ENCODE measurements at regions not wholly inside any gene's neighbourhood (a gene's known extent, or its start where the extent isn't known, plus 50 kb on each side); places are given as distances from the start of the nearest gene placed in this dataset.

DNA sequence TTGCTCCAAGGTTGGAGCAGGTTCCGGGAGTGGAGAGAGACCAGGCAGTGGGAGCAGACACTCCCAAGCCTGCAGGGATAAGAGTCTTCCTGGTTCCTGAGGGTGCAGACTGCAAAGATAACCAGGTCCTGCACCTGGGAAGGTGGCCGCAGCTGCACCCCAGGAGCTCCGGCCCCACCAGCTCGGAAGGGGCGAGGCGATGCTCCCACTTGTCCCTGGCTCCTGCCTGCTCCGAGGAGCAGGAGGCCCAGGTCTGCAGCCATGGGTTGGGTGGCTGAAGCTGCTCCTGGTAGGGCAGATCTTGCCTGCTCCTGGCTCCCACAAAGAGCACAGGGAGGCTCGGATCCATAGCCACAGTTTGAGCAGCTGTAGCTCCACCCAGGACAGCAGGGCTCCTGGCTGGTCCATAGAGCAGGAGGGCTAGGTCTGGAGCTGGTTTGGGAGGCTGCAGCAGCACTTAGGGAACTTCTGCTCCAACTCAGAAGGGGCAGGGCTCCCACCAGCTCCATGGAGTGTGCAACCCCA lies 251.6 kb upstream of the GPC6 start:
- TF ChIP-seq, protein P1, sequence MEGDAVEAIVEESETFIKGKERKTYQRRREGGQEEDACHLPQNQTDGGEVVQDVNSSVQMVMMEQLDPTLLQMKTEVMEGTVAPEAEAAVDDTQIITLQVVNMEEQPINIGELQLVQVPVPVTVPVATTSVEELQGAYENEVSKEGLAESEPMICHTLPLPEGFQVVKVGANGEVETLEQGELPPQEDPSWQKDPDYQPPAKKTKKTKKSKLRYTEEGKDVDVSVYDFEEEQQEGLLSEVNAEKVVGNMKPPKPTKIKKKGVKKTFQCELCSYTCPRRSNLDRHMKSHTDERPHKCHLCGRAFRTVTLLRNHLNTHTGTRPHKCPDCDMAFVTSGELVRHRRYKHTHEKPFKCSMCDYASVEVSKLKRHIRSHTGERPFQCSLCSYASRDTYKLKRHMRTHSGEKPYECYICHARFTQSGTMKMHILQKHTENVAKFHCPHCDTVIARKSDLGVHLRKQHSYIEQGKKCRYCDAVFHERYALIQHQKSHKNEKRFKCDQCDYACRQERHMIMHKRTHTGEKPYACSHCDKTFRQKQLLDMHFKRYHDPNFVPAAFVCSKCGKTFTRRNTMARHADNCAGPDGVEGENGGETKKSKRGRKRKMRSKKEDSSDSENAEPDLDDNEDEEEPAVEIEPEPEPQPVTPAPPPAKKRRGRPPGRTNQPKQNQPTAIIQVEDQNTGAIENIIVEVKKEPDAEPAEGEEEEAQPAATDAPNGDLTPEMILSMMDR (conservative IDR thresholded peaks at IDR 0.05; ENCODE audit: low read depth, low read length), result no peak
- TF ChIP-seq EZH2phosphoT487 (IDR thresholded peaks at IDR 0.05; ENCODE audit: borderline replicate concordance, low read length), result no peak

Measured in PC-3 (cell line).